ENCODE measurements at regions not wholly inside any gene's neighbourhood (a gene's known extent, or its start where the extent isn't known, plus 50 kb on each side); places are given as distances from the start of the nearest gene placed in this dataset.
A peak's percentile ranks its signal among the peaks of the same experiment; 100 is the strongest.

DNA sequence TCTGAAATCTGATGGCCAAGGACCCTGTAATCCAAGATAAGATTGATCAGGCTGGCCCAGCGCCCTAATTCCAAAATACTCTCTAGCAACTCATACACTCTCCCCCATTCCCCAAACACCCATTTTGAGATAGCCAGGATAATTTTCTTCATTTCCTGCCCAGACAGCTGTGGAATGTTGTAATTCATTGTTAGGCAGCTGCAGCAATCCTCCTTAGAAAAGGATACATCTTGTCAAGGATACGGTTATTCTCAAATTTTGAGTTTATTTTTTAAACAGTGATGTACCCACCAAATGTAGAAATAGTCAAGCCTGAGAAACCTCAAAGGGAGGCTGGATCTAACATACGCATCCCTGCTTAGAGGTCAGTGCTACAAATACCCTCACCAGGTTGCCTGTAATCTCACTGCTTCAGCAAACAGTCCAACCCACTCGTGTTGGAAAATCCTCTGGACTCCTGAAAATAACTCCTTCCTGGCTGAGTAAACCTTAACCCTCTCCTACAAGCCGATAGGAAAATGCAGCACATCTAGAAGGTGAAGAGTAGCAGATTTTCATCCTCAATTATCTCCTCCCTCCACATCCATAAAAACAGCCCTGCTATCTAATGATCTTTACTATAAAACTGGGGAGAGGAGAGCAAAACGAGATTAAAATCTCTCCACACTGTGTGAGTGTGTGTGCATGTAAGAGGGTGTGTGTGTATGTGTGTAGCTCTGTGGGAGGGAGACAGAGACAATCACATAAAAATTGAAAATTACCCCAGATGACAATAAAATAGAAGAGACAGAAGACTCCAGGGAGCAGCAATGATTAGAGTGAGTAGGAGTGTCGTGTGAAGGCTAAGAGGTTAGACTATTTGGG, 683.1 kb downstream of the DIAPH3 start:
- Histone ChIP-seq H3K4me1 (ENCODE audit: low read depth) (peaks cover 50% of the 10 kb centered on the region), H3K9me3 (ENCODE audit: low read depth) (no peaks in the 10 kb centered on the region), H3K27ac (no peak overlapping the region), H3K36me3 (no peaks in the 10 kb centered on the region), H3K4me3 (no peak overlapping the region), H3K27me3 (no peaks in the 10 kb centered on the region)
- peak in 1 of 2 donors; percentile 60 for DNase-seq (ENCODE audit: low read depth in 1 of 2, low spot score in 1 of 2)
- TF ChIP-seq, protein P1, sequence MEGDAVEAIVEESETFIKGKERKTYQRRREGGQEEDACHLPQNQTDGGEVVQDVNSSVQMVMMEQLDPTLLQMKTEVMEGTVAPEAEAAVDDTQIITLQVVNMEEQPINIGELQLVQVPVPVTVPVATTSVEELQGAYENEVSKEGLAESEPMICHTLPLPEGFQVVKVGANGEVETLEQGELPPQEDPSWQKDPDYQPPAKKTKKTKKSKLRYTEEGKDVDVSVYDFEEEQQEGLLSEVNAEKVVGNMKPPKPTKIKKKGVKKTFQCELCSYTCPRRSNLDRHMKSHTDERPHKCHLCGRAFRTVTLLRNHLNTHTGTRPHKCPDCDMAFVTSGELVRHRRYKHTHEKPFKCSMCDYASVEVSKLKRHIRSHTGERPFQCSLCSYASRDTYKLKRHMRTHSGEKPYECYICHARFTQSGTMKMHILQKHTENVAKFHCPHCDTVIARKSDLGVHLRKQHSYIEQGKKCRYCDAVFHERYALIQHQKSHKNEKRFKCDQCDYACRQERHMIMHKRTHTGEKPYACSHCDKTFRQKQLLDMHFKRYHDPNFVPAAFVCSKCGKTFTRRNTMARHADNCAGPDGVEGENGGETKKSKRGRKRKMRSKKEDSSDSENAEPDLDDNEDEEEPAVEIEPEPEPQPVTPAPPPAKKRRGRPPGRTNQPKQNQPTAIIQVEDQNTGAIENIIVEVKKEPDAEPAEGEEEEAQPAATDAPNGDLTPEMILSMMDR (IDR thresholded peaks at IDR 0.05; ENCODE audit: low read depth, low read length) = no peak

- Histone ChIP-seq H3K27ac (peak overlapping the region; percentile 82), H3K36me3 (no peaks in the 10 kb centered on the region), H3K4me1 (ENCODE audit: low read depth) (peaks cover 37% of the 10 kb centered on the region), H3K4me3 (no peak overlapping the region), H3K27me3 (no peaks in the 10 kb centered on the region), H3K9me3 (ENCODE audit: low read depth) (no peaks in the 10 kb centered on the region)
- peak; percentile 71 to 83 for DNase-seq (ENCODE audit: low read depth in 1 of 2, low spot score in 1 of 2)
- TF ChIP-seq, protein P1 (IDR thresholded peaks at IDR 0.05; ENCODE audit: low read depth, low read length) = no peak
Observed at GRCh38 chr13:59483501-59484145, 680.1 kb downstream of the DIAPH3 start.

GRCh38 chr13:59487883-59488282, 675.8 kb downstream of the DIAPH3 start:
- Histone ChIP-seq H3K4me1 (ENCODE audit: low read depth) (peaks cover 18% of the 10 kb centered on the region), H3K36me3 (no peaks in the 10 kb centered on the region), H3K9me3 (ENCODE audit: low read depth) (no peaks in the 10 kb centered on the region), H3K27ac (no peak overlapping the region), H3K4me3 (no peak overlapping the region), H3K27me3 (no peaks in the 10 kb centered on the region)
- DNase-seq (ENCODE audit: low read depth in 1 of 2, low spot score in 1 of 2) = no peak
- TF ChIP-seq, protein P1 (IDR thresholded peaks at IDR 0.05; ENCODE audit: low read depth, low read length) = no peak

DNA sequence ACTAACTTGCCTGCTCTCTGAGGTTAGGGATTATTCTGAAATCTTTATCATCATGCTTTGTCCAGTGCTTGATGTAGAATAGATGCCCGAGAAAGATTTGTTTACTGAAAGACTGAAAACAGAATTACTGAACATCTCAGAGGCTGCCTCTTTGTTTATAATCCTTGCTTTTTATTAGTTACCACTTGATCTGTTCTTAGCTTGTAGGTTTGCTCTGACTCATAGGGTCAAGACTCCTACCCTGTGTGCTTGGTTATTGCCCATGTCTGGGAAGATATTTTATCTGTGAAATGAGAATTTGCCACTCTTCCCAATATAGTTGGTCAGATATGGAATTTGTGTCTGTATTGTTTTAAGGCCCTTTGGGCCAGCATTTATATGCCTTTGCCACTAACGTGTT, 675.3 kb downstream of the DIAPH3 start:
- Histone ChIP-seq H3K36me3 (no peaks in the 10 kb centered on the region), H3K27me3 (no peaks in the 10 kb centered on the region), H3K4me1 (ENCODE audit: low read depth) (peaks cover 14% of the 10 kb centered on the region), H3K27ac (no peak overlapping the region), H3K9me3 (ENCODE audit: low read depth) (no peaks in the 10 kb centered on the region), H3K4me3 (no peak overlapping the region)
- TF ChIP-seq, protein P1 (IDR thresholded peaks at IDR 0.05; ENCODE audit: low read depth, low read length) = no peak
- DNase-seq (ENCODE audit: low read depth in 1 of 2, low spot score in 1 of 2) = no peak

GRCh38 chr13:59490651-59491050, 673.1 kb downstream of the DIAPH3 start:
- no peaks in the 10 kb centered on the region for H3K36me3 ChIP-seq
- H3K4me1 ChIP-seq (ENCODE audit: low read depth) = peaks cover 16% of the 10 kb centered on the region
- no peak overlapping the region for H3K4me3 ChIP-seq
- TF ChIP-seq, protein P1 (IDR thresholded peaks at IDR 0.05; ENCODE audit: low read depth, low read length) = no peak
- no peaks in the 10 kb centered on the region for H3K27me3 ChIP-seq
- DNase-seq (ENCODE audit: low read depth in 1 of 2, low spot score in 1 of 2) = no peak
- no peaks in the 10 kb centered on the region for H3K9me3 ChIP-seq (ENCODE audit: low read depth)
- no peak overlapping the region for H3K27ac ChIP-seq
